ENCODE measurements at regions not wholly inside any gene's neighbourhood (a gene's known extent, or its start where the extent isn't known, plus 50 kb on each side); places are given as distances from the start of the nearest gene placed in this dataset.

- H3K27me3 ChIP-seq (ENCODE audit: insufficient read depth, low read length, poor library complexity): no peaks in the 10 kb centered on the region
- no peaks in the 10 kb centered on the region for H3K36me3 ChIP-seq (ENCODE audit: insufficient read depth, low read length)
- no peak overlapping the region for H2AFZ ChIP-seq (ENCODE audit: low read depth, low read length)
- H3K27ac ChIP-seq (ENCODE audit: low read length): no peak overlapping the region
- no peak for DNase-seq
- no peaks in the 10 kb centered on the region for H3K9me3 ChIP-seq (ENCODE audit: insufficient read depth, low read length, severe bottlenecking)
- TF ChIP-seq, protein P1, sequence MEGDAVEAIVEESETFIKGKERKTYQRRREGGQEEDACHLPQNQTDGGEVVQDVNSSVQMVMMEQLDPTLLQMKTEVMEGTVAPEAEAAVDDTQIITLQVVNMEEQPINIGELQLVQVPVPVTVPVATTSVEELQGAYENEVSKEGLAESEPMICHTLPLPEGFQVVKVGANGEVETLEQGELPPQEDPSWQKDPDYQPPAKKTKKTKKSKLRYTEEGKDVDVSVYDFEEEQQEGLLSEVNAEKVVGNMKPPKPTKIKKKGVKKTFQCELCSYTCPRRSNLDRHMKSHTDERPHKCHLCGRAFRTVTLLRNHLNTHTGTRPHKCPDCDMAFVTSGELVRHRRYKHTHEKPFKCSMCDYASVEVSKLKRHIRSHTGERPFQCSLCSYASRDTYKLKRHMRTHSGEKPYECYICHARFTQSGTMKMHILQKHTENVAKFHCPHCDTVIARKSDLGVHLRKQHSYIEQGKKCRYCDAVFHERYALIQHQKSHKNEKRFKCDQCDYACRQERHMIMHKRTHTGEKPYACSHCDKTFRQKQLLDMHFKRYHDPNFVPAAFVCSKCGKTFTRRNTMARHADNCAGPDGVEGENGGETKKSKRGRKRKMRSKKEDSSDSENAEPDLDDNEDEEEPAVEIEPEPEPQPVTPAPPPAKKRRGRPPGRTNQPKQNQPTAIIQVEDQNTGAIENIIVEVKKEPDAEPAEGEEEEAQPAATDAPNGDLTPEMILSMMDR (IDR thresholded peaks at IDR 0.05; ENCODE audit: borderline replicate concordance, extremely low read depth, low read length, poor library complexity, severe bottlenecking): no peak
- no peak for TF ChIP-seq EZH2 (IDR thresholded peaks at IDR 0.05; ENCODE audit: borderline replicate concordance, low read depth, low read length, severe bottlenecking)
- peaks cover 9% of the 10 kb centered on the region for H3K4me1 ChIP-seq (ENCODE audit: insufficient read depth, low read length)
- H3K4me2 ChIP-seq (ENCODE audit: insufficient read depth, low read length): no peak overlapping the region
- H3K79me2 ChIP-seq (ENCODE audit: insufficient read depth, low read length): no peaks in the 10 kb centered on the region
- no peak for ATAC-seq (ENCODE audit: insufficient read depth, low read depth)
- H4K20me1 ChIP-seq (ENCODE audit: insufficient read depth, low read length): no peaks in the 10 kb centered on the region
- H3K4me3 ChIP-seq (ENCODE audit: low read depth in 1 of 2, low read length in 2 of 2): no peak overlapping the region
- H3K9ac ChIP-seq (ENCODE audit: low read depth, low read length): no peak overlapping the region
These were observed 94.0 kb upstream of the PCGF5 start for GRCh38 chr10:91126471-91126870.

GRCh38 chr10:91127341-91128082, 93.0 kb upstream of the PCGF5 start:
- H3K79me2 ChIP-seq (ENCODE audit: insufficient read depth, low read length): no peaks in the 10 kb centered on the region
- peaks cover 9% of the 10 kb centered on the region for H3K4me1 ChIP-seq (ENCODE audit: insufficient read depth, low read length)
- no peak overlapping the region for H3K4me2 ChIP-seq (ENCODE audit: insufficient read depth, low read length)
- no peaks in the 10 kb centered on the region for H3K9me3 ChIP-seq (ENCODE audit: insufficient read depth, low read length, severe bottlenecking)
- H3K27ac ChIP-seq (ENCODE audit: low read length): peak overlapping the region; percentile 69
- no peaks in the 10 kb centered on the region for H3K36me3 ChIP-seq (ENCODE audit: insufficient read depth, low read length)
- no peak overlapping the region for H2AFZ ChIP-seq (ENCODE audit: low read depth, low read length)
- H4K20me1 ChIP-seq (ENCODE audit: insufficient read depth, low read length): no peaks in the 10 kb centered on the region
- no peaks in the 10 kb centered on the region for H3K27me3 ChIP-seq (ENCODE audit: insufficient read depth, low read length, poor library complexity)
- no peak for TF ChIP-seq EZH2 (IDR thresholded peaks at IDR 0.05; ENCODE audit: borderline replicate concordance, low read depth, low read length, severe bottlenecking)
- TF ChIP-seq, protein P1 (IDR thresholded peaks at IDR 0.05; ENCODE audit: borderline replicate concordance, extremely low read depth, low read length, poor library complexity, severe bottlenecking): no peak
- no peak overlapping the region for H3K9ac ChIP-seq (ENCODE audit: low read depth, low read length)
- peak; percentile 28 for DNase-seq
- peak; percentile 91 for ATAC-seq (ENCODE audit: insufficient read depth, low read depth)
- H3K4me3 ChIP-seq (ENCODE audit: low read depth in 1 of 2, low read length in 2 of 2): no peak overlapping the region

GRCh38 chr10:91135113-91135512, 85.3 kb upstream of the PCGF5 start:
- DNase-seq (no peak), ATAC-seq (ENCODE audit: insufficient read depth, low read depth) (no peak)
- no peak overlapping the region for H3K4me3 ChIP-seq (ENCODE audit: low read depth in 1 of 2, low read length in 2 of 2)
- H3K4me2 ChIP-seq (ENCODE audit: insufficient read depth, low read length): no peak overlapping the region
- H3K36me3 ChIP-seq (ENCODE audit: insufficient read depth, low read length): no peaks in the 10 kb centered on the region
- H3K27me3 ChIP-seq (ENCODE audit: insufficient read depth, low read length, poor library complexity): no peaks in the 10 kb centered on the region
- H3K79me2 ChIP-seq (ENCODE audit: insufficient read depth, low read length): no peaks in the 10 kb centered on the region
- no peaks in the 10 kb centered on the region for H4K20me1 ChIP-seq (ENCODE audit: insufficient read depth, low read length)
- H3K9ac ChIP-seq (ENCODE audit: low read depth, low read length): no peak overlapping the region
- TF ChIP-seq, protein P1 (IDR thresholded peaks at IDR 0.05; ENCODE audit: borderline replicate concordance, extremely low read depth, low read length, poor library complexity, severe bottlenecking): no peak
- TF ChIP-seq EZH2 (IDR thresholded peaks at IDR 0.05; ENCODE audit: borderline replicate concordance, low read depth, low read length, severe bottlenecking): no peak
- H3K27ac ChIP-seq (ENCODE audit: low read length): no peak overlapping the region
- H2AFZ ChIP-seq (ENCODE audit: low read depth, low read length): 0 out of 2 replicates have a peak overlapping the region, but pooled peaks have one; percentile 2
- no peaks in the 10 kb centered on the region; the same call in 1 of the 2 replicates for H3K4me1 ChIP-seq (ENCODE audit: insufficient read depth, low read length)
- H3K9me3 ChIP-seq (ENCODE audit: insufficient read depth, low read length, severe bottlenecking): no peaks in the 10 kb centered on the region
